Loucy (cell line): ENCODE measurements at regions not wholly inside any gene's neighbourhood (a gene's known extent, or its start where the extent isn't known, plus 50 kb on each side); places are given as distances from the start of the nearest gene placed in this dataset.

ENCODE experiments used
- EZH2phosphoT487 ChIP-seq: fragments of 200-600 bp; IDR thresholded peaks from 2 replicates; pipeline ENCODE4 v1.6.1; 2018; ENCODE audit warnings: antibody characterized with exemption, mild to moderate bottlenecking, moderate library complexity, borderline replicate concordance
- TF ChIP-seq, protein P1 (sequence below): fragments of 200-600 bp; sonication (generic); conservative IDR thresholded peaks from 2 replicates; pipeline ENCODE4 v1.5.1; 2014; ENCODE audit warnings: mild to moderate bottlenecking, antibody characterized with exemption, low read length

DNA sequence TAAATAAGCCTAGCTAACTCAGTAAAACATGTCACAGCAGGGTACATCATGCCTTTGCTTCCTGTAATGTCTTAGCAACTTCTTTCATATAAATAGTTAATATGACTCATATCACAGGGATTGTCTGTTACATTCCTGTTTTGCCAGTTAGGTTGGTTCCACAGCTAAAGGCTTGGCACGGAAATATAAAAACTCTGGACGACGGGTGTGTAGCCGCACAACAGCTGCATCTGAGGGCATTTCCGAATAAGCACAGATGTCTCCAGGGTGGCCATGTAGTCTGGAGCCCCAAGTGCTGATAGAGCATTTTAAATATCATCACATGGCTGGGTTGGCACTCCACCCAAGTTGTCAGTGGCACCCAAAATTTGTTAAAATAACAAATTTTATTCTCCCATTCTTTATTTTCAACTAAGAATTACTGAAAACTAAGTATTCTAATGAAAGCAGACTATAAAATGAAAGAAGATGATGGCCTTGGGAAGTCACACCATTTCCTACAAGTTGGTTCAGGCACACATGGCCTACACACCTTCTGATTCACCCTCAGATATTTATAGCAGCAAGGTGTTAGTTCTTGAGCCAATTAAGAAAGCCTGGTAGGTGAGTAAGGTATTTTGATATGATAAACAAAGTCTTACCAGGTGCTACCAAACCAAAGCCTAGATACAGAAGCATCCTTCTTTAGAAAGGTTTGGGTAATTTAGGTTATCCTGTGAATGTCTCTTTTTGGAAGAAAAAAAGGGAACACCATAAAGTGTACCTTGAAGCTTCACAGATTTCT is 61.8 kb upstream of the STK17B start:
- TF ChIP-seq, protein P1, sequence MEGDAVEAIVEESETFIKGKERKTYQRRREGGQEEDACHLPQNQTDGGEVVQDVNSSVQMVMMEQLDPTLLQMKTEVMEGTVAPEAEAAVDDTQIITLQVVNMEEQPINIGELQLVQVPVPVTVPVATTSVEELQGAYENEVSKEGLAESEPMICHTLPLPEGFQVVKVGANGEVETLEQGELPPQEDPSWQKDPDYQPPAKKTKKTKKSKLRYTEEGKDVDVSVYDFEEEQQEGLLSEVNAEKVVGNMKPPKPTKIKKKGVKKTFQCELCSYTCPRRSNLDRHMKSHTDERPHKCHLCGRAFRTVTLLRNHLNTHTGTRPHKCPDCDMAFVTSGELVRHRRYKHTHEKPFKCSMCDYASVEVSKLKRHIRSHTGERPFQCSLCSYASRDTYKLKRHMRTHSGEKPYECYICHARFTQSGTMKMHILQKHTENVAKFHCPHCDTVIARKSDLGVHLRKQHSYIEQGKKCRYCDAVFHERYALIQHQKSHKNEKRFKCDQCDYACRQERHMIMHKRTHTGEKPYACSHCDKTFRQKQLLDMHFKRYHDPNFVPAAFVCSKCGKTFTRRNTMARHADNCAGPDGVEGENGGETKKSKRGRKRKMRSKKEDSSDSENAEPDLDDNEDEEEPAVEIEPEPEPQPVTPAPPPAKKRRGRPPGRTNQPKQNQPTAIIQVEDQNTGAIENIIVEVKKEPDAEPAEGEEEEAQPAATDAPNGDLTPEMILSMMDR = no peak
- TF ChIP-seq EZH2phosphoT487 = no peak
